Endothelial cell of umbilical vein (primary cell): ENCODE measurements at regions not wholly inside any gene's neighbourhood (a gene's known extent, or its start where the extent isn't known, plus 50 kb on each side); places are given as distances from the start of the nearest gene placed in this dataset.
A peak's percentile ranks its signal among the peaks of the same experiment; 100 is the strongest.

Experiments used
- BruUV-seq: library from RNA; stranded (reverse); fragments of 400-500 nt; replicated peaks from 2 replicates; lab custom pipeline; 2021; lab: Mats Ljungman, UMichigan
- CTCF ChIA-PET: fragments of 300-600, 350-600 bp; sonication (Branson Sonifier 250); formaldehyde crosslinking; loops from one replicate; lab custom pipeline; 2021; ENCODE audit warnings: antibody characterized with exemption, inconsistent platforms; lab: Charles Lee
- POLR2A ChIA-PET: fragments of 300-600, 350-600 bp; sonication (Branson Sonifier 250); formaldehyde crosslinking; loops from one replicate; lab custom pipeline; 2021; ENCODE audit warnings: antibody characterized with exemption, inconsistent platforms; lab: Charles Lee
- DNase-seq: peaks from one replicate; pipeline ENCODE4 v3.0.0-alpha.2; 2011; ENCODE audit warnings: low read depth, low spot score
- FAIRE-seq: peaks from 2 replicates; lab custom pipeline; 2011; peaks lifted over from hg19 to GRCh38; lab: Jason Lieb, UNC
- H2AFZ ChIP-seq: 2 replicates; pipeline ENCODE4 v1.6.0; 2012; ENCODE audit warnings: low read depth, low read length, control low read depth, inconsistent platforms
- H3K27ac ChIP-seq: 2 replicates; pipeline ENCODE4 v1.5.1; 2011; ENCODE audit warnings: low read depth, mild to moderate bottlenecking, control low read depth, low read length, moderate library complexity; ENCODE audit not compliant: insufficient read depth
- H3K27me3 ChIP-seq, 2 experiments: 2 replicates each; pipeline versions ENCODE4 v1.6.0 to v1.6.1; 2011; ENCODE audit warnings: low read length in 2 of 2, mixed read lengths in 1 of 2; ENCODE audit not compliant: control insufficient read depth in 2 of 2, insufficient read depth in 2 of 2
- H3K36me3 ChIP-seq, 2 experiments: 2 replicates in 1 of 2; 3 replicates in 1 of 2; pipeline ENCODE4 v1.5.1; 2011; ENCODE audit warnings: low read length in 2 of 2, mild to moderate bottlenecking in 1 of 2, moderate library complexity in 1 of 2; ENCODE audit not compliant: control insufficient read depth in 2 of 2, insufficient read depth in 2 of 2; ENCODE audit errors: extremely low read depth in 1 of 2
- H3K4me1 ChIP-seq: 3 replicates; pipeline ENCODE4 v1.5.1; 2011; ENCODE audit warnings: mild to moderate bottlenecking, low read length; ENCODE audit not compliant: control insufficient read depth, insufficient read depth; ENCODE audit errors: extremely low read depth
- H3K4me2 ChIP-seq: 2 replicates; pipeline ENCODE4 v1.6.1; 2011; ENCODE audit warnings: low read length, control low read depth, mixed read lengths; ENCODE audit not compliant: insufficient read depth
- H3K4me3 ChIP-seq, 3 experiments: fragments of 200-600 bp in 1 of 3; sonication (generic), shearing (Covaris generic) in 1 of 3; replicated peaks in 1 of 3; 2 replicates each; pipeline ENCODE4 v1.5.1; 2011 to 2016; ENCODE audit warnings: control low read depth in 3 of 3, low read length in 3 of 3, mild to moderate bottlenecking in 2 of 3, inconsistent platforms in 1 of 3, low read depth in 1 of 3, moderate library complexity in 1 of 3; ENCODE audit not compliant: insufficient read depth in 1 of 3
- H3K79me2 ChIP-seq: 2 replicates; pipeline ENCODE4 v1.6.0; 2012; ENCODE audit warnings: low read length, inconsistent platforms; ENCODE audit not compliant: control insufficient read depth, insufficient read depth
- H3K9ac ChIP-seq: replicated peaks from 2 replicates; pipeline ENCODE3; 2011; ENCODE audit warnings: low read length, control low read depth; ENCODE audit not compliant: insufficient read depth; ENCODE audit errors: extremely low read depth
- H3K9me1 ChIP-seq: replicated peaks from 3 replicates; pipeline ENCODE4 v1.6.0; 2011; ENCODE audit warnings: mild to moderate bottlenecking, low read length; ENCODE audit not compliant: control insufficient read depth, insufficient read depth; ENCODE audit errors: extremely low read depth
- H3K9me3 ChIP-seq: replicated peaks from 2 replicates; pipeline ENCODE4 v1.5.1; 2012; ENCODE audit warnings: low read length, inconsistent platforms; ENCODE audit not compliant: control insufficient read depth, insufficient read depth
- H4K20me1 ChIP-seq: replicated peaks from 2 replicates; pipeline ENCODE3; 2011; ENCODE audit warnings: mild to moderate bottlenecking, low read length; ENCODE audit not compliant: control insufficient read depth, insufficient read depth; ENCODE audit errors: extremely low read depth
- CTCF ChIP-seq, 2 donors: IDR thresholded peaks; 1 replicate in 1 of 2; 2 replicates in 1 of 2; pipeline ENCODE4 v1.5.1; 2011; ENCODE audit warnings: low read length in 2 of 2, mild to moderate bottlenecking in 2 of 2, moderate library complexity in 2 of 2, control low read depth in 1 of 2, inconsistent platforms in 1 of 2, low read depth in 1 of 2; ENCODE audit not compliant: insufficient read depth in 1 of 2; ENCODE audit errors: extremely low read depth in 1 of 2
- EZH2 ChIP-seq: IDR thresholded peaks from 2 replicates; pipeline ENCODE4 v1.6.1; 2012; ENCODE audit warnings: borderline replicate concordance, low read depth, mild to moderate bottlenecking, moderate library complexity, low read length, inconsistent platforms; ENCODE audit not compliant: severe bottlenecking
- FOS ChIP-seq: IDR thresholded peaks from 2 replicates; pipeline ENCODE4 v1.6.1; 2011; ENCODE audit warnings: mild to moderate bottlenecking, low read length, moderate library complexity, borderline replicate concordance; ENCODE audit not compliant: insufficient read depth
- GATA2 ChIP-seq: IDR thresholded peaks from 2 replicates; pipeline ENCODE4 v1.7.0; 2011; ENCODE audit warnings: low read depth, mild to moderate bottlenecking, moderate library complexity, mixed read lengths, low read length; ENCODE audit not compliant: insufficient read length, insufficient read depth
- JUN ChIP-seq: IDR thresholded peaks from 2 replicates; pipeline ENCODE4 v1.6.1; 2011; ENCODE audit warnings: borderline replicate concordance, low read depth; ENCODE audit not compliant: insufficient read length, insufficient read depth
- MAX ChIP-seq: IDR thresholded peaks from 2 replicates; pipeline ENCODE4 v1.6.1; 2011; ENCODE audit not compliant: insufficient read depth, insufficient read length
- MYC ChIP-seq: IDR thresholded peaks from one replicate; pipeline ENCODE4 v1.6.1; 2011; ENCODE audit warnings: mild to moderate bottlenecking, low read depth, low read length
- POLR2A ChIP-seq: IDR thresholded peaks from 2 replicates; pipeline ENCODE4 v1.6.1; 2012; ENCODE audit warnings: low read depth, mild to moderate bottlenecking, control low read depth, low read length
- POLR2AphosphoS5 ChIP-seq: IDR thresholded peaks from 2 replicates; pipeline ENCODE4 v1.6.1; 2012; ENCODE audit warnings: low read depth, mild to moderate bottlenecking, control low read depth, low read length, moderate library complexity; ENCODE audit not compliant: insufficient read depth
- dilution Hi-C: fragments of 300-500 bp; cut with MboI; formaldehyde crosslinking; loops from one replicate; pipeline ENCODE4 v1.15.0; 2019; ENCODE audit warnings: low sequenced_read_pairs; ENCODE audit not compliant: extremely low pct_ligation_motif_present
- intact Hi-C: fragments of 100-400 bp; cut with micrococcal nuclease; formaldehyde crosslinking; loops from one replicate; pipeline ENCODE4 v1.10.0; 2022

DNA sequence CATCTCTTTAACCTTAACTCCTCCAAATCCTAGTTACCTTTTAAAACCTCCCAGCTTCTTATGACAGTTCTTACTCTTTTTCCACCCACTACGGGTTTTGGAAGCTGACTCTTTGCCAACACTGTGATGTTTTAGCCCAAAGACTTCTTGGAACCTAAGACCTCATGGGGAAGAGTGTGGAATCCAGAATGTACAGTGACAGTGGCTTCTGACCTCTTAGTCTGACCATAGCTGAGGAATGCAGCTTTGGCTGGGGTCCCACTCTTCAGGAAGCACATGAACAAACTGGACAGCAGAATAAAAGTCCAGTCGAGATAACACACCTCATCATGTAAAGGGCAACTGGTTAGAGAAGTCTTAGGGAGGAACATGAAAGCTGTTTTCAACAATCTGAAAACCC, 161.1 kb upstream of the PKDCC start:
- POLR2A ChIA-PET: no interaction called here

More for the DNA sequence above, 161.1 kb upstream of the PKDCC start:
- dilution Hi-C loops (no loop called here), intact Hi-C loops (no loop called here)
- H3K27ac ChIP-seq: no peak overlapping the region
- H4K20me1 ChIP-seq: no peaks in the 10 kb centered on the region
- no peak for TF ChIP-seq JUN
- no peak for TF ChIP-seq POLR2AphosphoS5
- TF ChIP-seq GATA2: no peak
- no peak for TF ChIP-seq EZH2
- TF ChIP-seq FOS: no peak
- TF ChIP-seq MAX: no peak
- no peak for TF ChIP-seq CTCF (IDR thresholded peaks at IDR 0.05; ENCODE audit: extremely low read depth in 1 of 2, insufficient read depth in 1 of 2, low read depth in 1 of 2, low read length in 2 of 2)
- no peak for TF ChIP-seq MYC
- no peak for TF ChIP-seq POLR2A
- H3K9ac ChIP-seq: no peak overlapping the region
- FAIRE-seq (no peak), DNase-seq (peak; percentile 21)
- no peaks in the 10 kb centered on the region for H3K9me3 ChIP-seq
- H3K4me3 ChIP-seq: no peak overlapping the region
- no peaks in the 10 kb centered on the region for H3K79me2 ChIP-seq
- no peaks in the 10 kb centered on the region for H3K4me1 ChIP-seq
- H3K27me3 ChIP-seq: peaks cover 2 to 3% of the 10 kb centered on the region in 2 experiments
- CTCF ChIA-PET: interaction anchor here (0.7 to 3.7 kb wide), 6 partner anchors 10 to 200 kb away, joined by 3 to 19 read pairs (median 6); no protein-coding TSS in a partner anchor
- no peaks in the 10 kb centered on the region for H3K9me1 ChIP-seq
- no TSS peak for BruUV-seq
- no peak overlapping the region for H2AFZ ChIP-seq
- no peak overlapping the region for H3K4me2 ChIP-seq
- no peaks in the 10 kb centered on the region for H3K36me3 ChIP-seq
